ENCODE measurements at regions not wholly inside any gene's neighbourhood (a gene's known extent, or its start where the extent isn't known, plus 50 kb on each side); places are given as distances from the start of the nearest gene placed in this dataset.
A peak's percentile ranks its signal among the peaks of the same experiment; 100 is the strongest.

DNA sequence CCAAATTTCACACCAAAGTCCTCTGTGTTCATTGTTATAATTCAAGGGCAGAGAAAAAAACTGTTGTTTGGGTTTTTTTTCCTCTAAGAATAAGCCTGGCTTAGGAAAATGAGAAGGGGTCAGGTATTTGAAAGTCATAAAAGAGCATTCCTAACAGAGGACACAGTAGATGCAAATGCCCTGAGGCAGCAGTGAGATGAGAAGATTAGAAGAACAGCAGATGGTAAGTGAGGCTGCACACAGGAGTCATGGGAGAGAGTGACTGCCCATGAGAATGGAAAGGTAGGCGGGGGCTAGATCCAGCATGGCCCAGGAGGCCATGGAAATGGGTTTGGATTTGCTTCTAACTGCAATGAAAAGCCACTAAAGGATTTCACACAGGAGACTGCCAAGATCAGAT, 107.5 kb upstream of the RBPJ start:
- no peak for ATAC-seq
- intact Hi-C loops (cut with micrococcal nuclease; ENCODE audit: unreplicated experiment), result no loop called here
- SMC1A ChIA-PET (ENCODE audit: uncharacterized antibody, unreplicated experiment), result interaction anchor here (0.6 kb wide), 1 partner anchor 442 kb away, joined by 3 read pairs; no protein-coding TSS in a partner anchor
- no peaks in the 10 kb centered on the region for H3K9me3 ChIP-seq (replicated peaks; ENCODE audit: control insufficient read depth, insufficient read depth, low read length)
- BruUV-seq (replicated peaks), result no TSS peak
- TF ChIP-seq TARDBP (IDR thresholded peaks at IDR 0.05; ENCODE audit: borderline replicate concordance), result no peak
- no peak for TF ChIP-seq ZBTB40 (IDR thresholded peaks at IDR 0.05; ENCODE audit: borderline replicate concordance)
- TF ChIP-seq JUND (IDR thresholded peaks at IDR 0.05; ENCODE audit: low read depth, low read length), result no peak
- no peak for TF ChIP-seq IRF4 (IDR thresholded peaks at IDR 0.05; ENCODE audit: low read depth, low read length)
- no peak for TF ChIP-seq RELB (IDR thresholded peaks at IDR 0.05; ENCODE audit: low read depth)
- no peak for TF ChIP-seq NFYB (IDR thresholded peaks at IDR 0.05; ENCODE audit: insufficient read depth, low read depth, low read length)
- TF ChIP-seq KAT2A (conservative IDR thresholded peaks at IDR 0.05; ENCODE audit: control insufficient read depth, low read depth, low read length), result no peak
- TF ChIP-seq FOXK2 (IDR thresholded peaks at IDR 0.05), result no peak
- no peak for TF ChIP-seq PAX8 (IDR thresholded peaks at IDR 0.05)
- no peak for TF ChIP-seq SIX5 (IDR thresholded peaks at IDR 0.05; ENCODE audit: low read depth, low read length, severe bottlenecking)
- TF ChIP-seq BMI1 (IDR thresholded peaks at IDR 0.05; ENCODE audit: borderline replicate concordance), result no peak
- H2AFZ ChIP-seq (ENCODE audit: control insufficient read depth, low read depth, low read length), result no peak overlapping the region
- DNase-seq (ENCODE audit: low read depth, low spot score), result no peak
- no peaks in the 10 kb centered on the region for H3K36me3 ChIP-seq (ENCODE audit: control insufficient read depth in 2 of 2, insufficient read depth in 2 of 2, low read length in 1 of 2)
- no peak overlapping the region for H3K4me2 ChIP-seq (ENCODE audit: control insufficient read depth, insufficient read depth)
- peak; percentile 7 for FAIRE-seq
- H3K4me1 ChIP-seq (ENCODE audit: control insufficient read depth, insufficient read depth, low read length), result peaks cover 2% of the 10 kb centered on the region
- WGBS (ENCODE audit: insufficient coverage, insufficient replicate concordance, low lambda C conversion rate, missing lambda C conversion rate), result 0% methylated on average over 1 of the region's 1 CpG
- no peak overlapping the region for H3K27ac ChIP-seq (ENCODE audit: control insufficient read depth, insufficient read depth)
- POLR2A ChIA-PET, result no interaction called here
- no peaks in the 10 kb centered on the region for H3K79me2 ChIP-seq (ENCODE audit: control insufficient read depth, insufficient read depth, low read length)
- in situ Hi-C loops (cut with MboI), result no loop called here
- RAD21 ChIA-PET (ENCODE audit: unreplicated experiment), result no interaction called here
- H4K20me1 ChIP-seq (ENCODE audit: control insufficient read depth, insufficient read depth), result no peaks in the 10 kb centered on the region
- CTCF ChIA-PET, result interaction anchor here (0.6 kb wide), 1 partner anchor 27 kb away, joined by 3 read pairs; no protein-coding TSS in a partner anchor
- no peaks in the 10 kb centered on the region for H3K27me3 ChIP-seq (replicated peaks in 1 of 2; ENCODE audit: control insufficient read depth in 2 of 2, insufficient read depth in 2 of 2, low read length in 1 of 2)
- no peak overlapping the region for H3K4me3 ChIP-seq
- no peak overlapping the region for H3K9ac ChIP-seq (ENCODE audit: control insufficient read depth, insufficient read depth, low read length)
